GM21528 (cell line): ENCODE measurements at regions not wholly inside any gene's neighbourhood (a gene's known extent, or its start where the extent isn't known, plus 50 kb on each side); places are given as distances from the start of the nearest gene placed in this dataset.
"Not testable (repeated sequence)": the region's sequence is repeated elsewhere in the genome, so short reads cannot be mapped to it uniquely, and the experiment has no call there.

Experiments used
- ATAC-seq: cut with Tn5 transposase; IDR thresholded peaks from one replicate; pipeline ENCODE4 v1.9.1; 2021; ENCODE audit warnings: mild to moderate bottlenecking, moderate library complexity; ENCODE audit not compliant: unreplicated experiment, low FRiP score

- not testable (repeated sequence) for ATAC-seq
Measured at GRCh38 chr9:39559384-39559783, 203.9 kb downstream of the SPATA31A1 start.

- ATAC-seq, result not testable (repeated sequence)
Measured at GRCh38 chr9:39566782-39567181, 211.3 kb downstream of the SPATA31A1 start.

- not testable (repeated sequence) for ATAC-seq
Measured at GRCh38 chr9:39567396-39567795, 211.9 kb downstream of the SPATA31A1 start.

- ATAC-seq, result not testable (repeated sequence)
Measured at GRCh38 chr9:39568900-39569299, 213.4 kb downstream of the SPATA31A1 start.

- ATAC-seq, result not testable (repeated sequence)
Measured at GRCh38 chr9:39573024-39574022, 217.9 kb downstream of the SPATA31A1 start.

- not testable (repeated sequence) for ATAC-seq
Measured at GRCh38 chr9:39579000-39579399, 223.5 kb downstream of the SPATA31A1 start.

GRCh38 chr9:39581296-39581695 lies 225.8 kb downstream of the SPATA31A1 start:
- not testable (repeated sequence) for ATAC-seq

GRCh38 chr9:39582677-39583412 lies 227.4 kb downstream of the SPATA31A1 start:
- ATAC-seq, result not testable (repeated sequence)

- ATAC-seq, result not testable (repeated sequence)
Measured at GRCh38 chr9:39583413-39583747, 227.9 kb downstream of the SPATA31A1 start.

GRCh38 chr9:39585233-39585632 lies 229.8 kb downstream of the SPATA31A1 start:
- not testable (repeated sequence) for ATAC-seq

GRCh38 chr9:39587844-39588499 lies 232.5 kb downstream of the SPATA31A1 start:
- ATAC-seq, result no peak

GRCh38 chr9:39588500-39589137 lies 233.2 kb downstream of the SPATA31A1 start:
- ATAC-seq, result no peak

GRCh38 chr9:39604089-39604488 lies 248.6 kb downstream of the SPATA31A1 start:
- ATAC-seq, result not testable (repeated sequence)

- peak; percentile 98 for ATAC-seq
Measured at GRCh38 chr9:39611449-39612231, 256.2 kb downstream of the SPATA31A1 start.

GRCh38 chr9:39616480-39616879 lies 261.0 kb downstream of the SPATA31A1 start:
- not testable (repeated sequence) for ATAC-seq

- not testable (repeated sequence) for ATAC-seq
Measured at GRCh38 chr9:39624048-39624447, 268.6 kb downstream of the SPATA31A1 start.

GRCh38 chr9:39632071-39632470 lies 276.6 kb downstream of the SPATA31A1 start:
- ATAC-seq, result not testable (repeated sequence)

GRCh38 chr9:39649029-39649428 lies 293.6 kb downstream of the SPATA31A1 start:
- not testable (repeated sequence) for ATAC-seq

GRCh38 chr9:39656960-39657603 lies 301.6 kb downstream of the SPATA31A1 start:
- ATAC-seq, result peak; percentile 74
